Pons (tissue), 1 donor: ENCODE measurements at regions not wholly inside any gene's neighbourhood (a gene's known extent, or its start where the extent isn't known, plus 50 kb on each side); places are given as distances from the start of the nearest gene placed in this dataset.
"Not testable (repeated sequence)": the region's sequence is repeated elsewhere in the genome, so short reads cannot be mapped to it uniquely, and the experiment has no call there.

Experiments used
- DNase-seq: peaks from one replicate; pipeline ENCODE4 v3.0.0-alpha.2; 2016; ENCODE audit warnings: low spot score

DNA sequence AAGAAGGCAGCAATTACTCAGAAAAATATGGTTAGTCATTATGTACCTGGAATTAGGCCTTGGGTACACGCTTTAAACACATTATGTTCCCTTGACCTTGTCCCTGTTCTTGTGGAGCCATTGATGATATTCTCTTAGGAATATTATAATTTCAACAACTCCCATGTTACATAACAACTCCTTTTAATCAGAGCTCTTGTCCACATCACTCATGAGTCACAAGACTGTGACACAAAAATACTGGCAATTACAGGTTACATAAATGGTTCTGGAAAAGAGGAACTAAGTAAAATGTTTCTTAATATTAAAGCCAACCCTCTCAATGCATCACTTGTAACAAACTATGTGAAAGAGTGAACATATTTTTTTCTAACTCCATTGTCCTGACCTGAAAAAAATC lies 143.8 kb upstream of the PCLO start:
- no peak for DNase-seq

DNA sequence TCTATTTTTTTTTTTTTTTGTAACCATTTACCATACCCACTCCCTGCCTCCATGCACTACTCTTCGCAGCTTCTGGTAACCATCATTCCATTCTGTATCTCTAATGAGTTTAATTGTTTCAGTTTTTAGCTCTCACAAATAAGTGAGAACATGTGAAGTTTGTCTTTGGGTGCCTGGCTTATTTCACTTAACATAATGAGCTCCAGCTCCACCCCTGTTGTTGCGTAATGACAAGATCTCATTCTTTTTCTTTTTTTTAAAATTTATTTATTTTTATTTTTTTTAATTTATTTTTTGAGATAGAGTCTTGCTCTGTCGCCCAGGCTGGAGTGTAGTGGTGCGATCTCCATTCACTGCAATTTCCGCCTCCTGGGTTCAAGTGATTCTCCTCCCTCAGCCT lies 142.3 kb upstream of the PCLO start:
- DNase-seq, result no peak

GRCh38 chr7:83301416-83301815 lies 138.7 kb upstream of the PCLO start:
- no peak for DNase-seq

DNA sequence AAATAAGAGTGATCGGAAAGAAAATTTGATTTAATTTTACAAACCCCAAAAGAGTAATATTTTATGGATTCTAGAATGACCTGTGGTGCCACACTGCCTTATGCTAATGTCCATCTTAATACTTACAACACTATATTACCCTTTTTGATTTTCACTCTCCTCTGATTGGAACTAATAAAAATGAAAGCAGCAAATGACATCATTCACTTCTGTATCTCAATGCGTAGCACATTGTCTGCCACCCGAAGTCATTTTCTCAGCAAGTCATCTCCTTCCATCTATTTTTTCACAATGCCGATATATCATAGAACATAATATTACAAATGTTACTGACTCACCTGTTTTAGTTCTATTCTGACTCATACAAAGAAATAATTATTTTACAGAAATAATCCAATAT lies 127.5 kb upstream of the PCLO start:
- DNase-seq, result no peak

- no peak for DNase-seq
Measured at GRCh38 chr7:83289419-83289993, 126.8 kb upstream of the PCLO start.

DNA sequence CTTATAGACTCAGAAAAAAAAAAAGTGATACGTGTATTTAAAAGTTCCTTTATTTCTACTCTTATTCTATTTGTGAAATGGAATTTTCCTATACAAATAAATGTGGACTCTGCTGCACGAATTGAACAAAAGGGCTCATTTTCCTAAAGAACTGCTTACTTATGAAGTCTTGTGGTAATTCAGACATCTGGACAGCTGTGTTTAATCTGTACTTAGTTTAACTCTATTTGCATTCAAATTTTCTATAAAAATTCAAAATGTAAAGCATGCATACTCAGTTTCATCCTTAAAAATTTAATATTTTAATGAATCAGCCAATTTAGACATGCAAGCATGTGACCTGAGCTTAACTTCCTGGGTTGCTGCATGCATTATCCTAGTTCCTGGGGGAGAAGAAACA lies 118.0 kb upstream of the PCLO start:
- DNase-seq, result no peak

DNA sequence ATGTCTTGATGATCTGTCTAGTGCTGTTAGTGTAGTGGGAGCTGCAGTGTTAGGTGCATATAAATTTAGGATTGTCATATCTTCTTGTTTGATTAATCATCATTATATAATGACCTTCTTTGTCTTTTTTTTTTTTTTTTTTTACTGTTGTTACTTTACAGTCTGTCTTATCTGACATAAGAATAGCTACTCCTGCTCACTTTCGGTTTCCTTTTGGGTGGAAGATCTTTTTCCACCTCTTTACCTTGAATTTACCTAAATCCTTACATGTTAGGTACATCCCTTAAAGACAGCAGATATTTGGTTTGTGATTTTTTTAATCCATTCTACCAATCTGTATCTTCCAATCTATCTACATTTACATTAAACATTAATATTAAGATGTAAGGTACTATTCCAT lies 113.6 kb upstream of the PCLO start:
- DNase-seq, result no peak

GRCh38 chr7:83273699-83274098 lies 111.0 kb upstream of the PCLO start:
- no peak for DNase-seq

DNA sequence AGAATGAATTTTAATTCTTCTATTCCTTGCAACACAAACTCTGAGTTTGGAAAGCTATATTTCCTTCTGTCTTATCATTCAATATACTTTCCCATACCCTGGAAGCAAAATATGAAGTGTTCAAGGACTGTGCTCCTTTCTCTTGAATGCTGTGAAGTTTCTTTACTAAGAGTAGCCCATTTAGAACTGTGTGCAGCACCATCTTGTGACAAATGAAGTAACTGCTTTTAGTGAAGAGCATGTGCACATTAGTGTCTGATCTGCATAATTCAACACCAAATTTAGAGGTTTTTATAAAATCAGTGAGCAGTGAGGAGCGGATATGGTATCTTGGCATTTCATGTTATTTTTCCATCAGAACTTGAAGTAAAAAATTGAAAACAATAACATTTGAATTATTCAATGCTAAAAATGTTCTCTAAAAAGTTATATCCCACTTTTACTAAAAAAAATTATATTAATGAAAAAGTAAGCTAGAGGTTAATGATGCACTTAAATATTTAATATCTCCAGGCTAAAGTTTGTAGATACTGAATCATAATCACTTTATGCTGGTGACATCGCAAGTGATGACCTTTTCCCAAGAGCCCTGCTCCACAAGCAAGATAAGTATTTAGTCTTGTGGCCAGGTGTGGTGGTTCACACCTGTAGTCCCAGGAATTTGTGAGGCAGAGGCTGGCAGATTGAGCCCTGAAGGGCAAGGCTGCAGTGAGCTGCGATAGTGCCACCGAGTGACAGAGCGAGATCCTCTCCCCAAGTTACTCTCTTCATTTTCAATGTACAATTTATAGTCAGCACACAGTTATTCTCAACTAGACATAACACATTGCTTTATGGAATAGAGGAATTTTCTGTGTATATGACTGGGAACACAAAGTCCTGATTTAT lies 108.8 kb upstream of the PCLO start:
- peak; percentile 66 for DNase-seq

GRCh38 chr7:83270407-83270806 lies 107.7 kb upstream of the PCLO start:
- DNase-seq, result no peak

DNA sequence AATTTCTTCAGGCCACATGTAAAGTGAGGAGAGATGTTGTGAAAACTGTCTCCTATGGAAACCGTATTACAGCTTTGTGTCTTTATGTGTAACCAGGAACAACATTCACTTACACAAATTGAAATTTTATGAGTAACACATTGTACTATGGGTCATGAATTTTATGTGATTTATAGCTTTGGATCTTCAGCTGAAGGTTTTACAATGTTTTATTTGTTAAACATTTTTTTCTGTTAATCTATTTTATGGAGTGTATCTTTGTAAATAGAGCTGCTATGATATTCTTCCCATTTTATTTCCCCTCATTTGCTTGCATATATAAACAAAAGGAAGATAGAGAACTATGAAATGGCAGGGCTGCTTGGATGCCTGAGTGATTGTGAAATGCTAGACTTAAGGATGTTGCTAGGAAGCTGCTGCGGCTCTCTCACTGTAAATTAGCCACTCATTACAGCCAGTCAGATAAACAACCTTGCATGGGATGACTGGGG lies 104.5 kb upstream of the PCLO start:
- DNase-seq, result no peak

DNA sequence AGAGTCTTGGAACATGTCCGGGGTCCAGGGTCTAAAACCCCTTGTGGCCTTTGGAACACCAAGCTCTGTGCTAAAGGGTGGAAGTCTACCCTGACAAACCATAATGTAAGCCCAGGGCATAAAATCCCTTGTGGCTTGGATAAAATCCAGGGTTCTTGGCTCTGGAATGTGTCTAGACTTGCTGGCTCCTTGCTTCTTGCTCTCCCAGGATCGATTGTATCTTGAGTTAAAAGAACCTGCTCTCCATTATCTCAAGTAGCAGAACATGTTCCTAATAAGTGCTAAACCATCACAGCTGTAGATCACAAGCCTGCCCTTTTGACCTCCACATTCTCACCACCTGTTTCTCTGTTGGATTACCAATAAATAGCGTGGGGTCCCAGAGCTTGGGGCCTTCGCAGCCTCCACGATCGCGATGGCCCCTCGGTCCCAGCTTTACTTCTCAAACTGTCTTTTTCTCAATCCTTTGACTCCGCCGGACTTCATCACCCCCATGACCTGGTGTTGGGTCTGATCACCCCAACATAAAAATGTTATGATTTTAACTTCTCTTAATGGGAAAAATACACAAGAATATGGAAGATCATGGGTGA lies 100.9 kb upstream of the PCLO start:
- not testable (repeated sequence) for DNase-seq

DNA sequence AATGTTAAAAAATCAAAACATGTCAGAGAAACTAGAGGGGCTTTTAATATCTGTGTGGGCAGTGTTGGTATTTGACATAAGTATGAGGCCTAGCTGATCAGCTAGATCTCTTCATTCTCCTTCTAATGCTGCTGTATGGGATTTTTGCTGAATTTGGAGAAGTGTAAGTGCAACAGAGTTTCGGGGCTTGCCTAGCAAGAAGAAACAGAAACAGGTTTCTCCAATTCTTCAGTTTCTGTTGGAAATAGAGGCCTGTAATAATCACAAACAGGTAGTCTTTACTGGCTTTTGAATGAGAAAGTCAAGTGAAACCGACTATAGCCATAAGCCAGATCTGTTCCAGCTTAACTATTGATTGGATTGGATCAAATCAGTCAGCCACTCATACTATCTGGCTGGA lies 96.4 kb upstream of the PCLO start:
- DNase-seq, result no peak

DNA sequence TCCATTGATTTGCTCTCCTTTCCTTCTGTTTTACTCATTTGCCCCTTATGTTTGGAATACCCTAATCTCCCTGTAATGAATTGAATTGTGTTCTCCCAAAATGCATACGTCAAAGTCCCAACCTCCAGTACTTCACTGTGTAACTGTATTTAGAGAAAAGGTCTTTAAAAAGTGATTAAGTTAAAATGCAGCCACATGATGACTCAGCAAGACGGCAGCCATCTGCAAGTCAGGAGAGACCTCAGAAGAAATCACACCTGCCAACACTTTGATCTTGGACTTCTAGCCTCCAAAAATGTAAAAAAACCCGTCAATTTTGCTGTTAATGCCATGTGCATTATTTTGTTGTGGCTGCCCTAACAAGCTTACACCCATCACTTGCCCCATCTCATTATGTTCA lies 85.3 kb upstream of the PCLO start:
- no peak for DNase-seq

GRCh38 chr7:83219231-83219630 lies 56.5 kb upstream of the PCLO start:
- DNase-seq, result not testable (repeated sequence)

DNA sequence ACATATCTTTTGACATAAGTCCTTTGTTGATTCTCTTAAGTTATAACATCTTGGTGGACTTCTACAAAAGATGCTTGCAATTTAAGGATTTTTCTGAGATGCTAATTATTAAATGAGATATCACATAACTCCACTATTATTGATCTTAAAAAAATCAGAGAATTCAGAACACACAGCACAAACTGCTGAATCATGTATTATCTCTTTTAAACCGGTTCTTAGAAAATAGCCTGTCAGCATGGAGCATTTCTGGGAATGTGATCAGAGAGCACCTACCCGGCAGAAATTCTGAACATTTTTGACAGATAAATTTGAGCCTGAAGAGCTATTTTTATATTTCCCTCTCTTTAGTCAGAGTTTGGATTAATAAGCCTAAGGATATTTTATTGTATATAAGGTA lies 50.2 kb upstream of the PCLO start:
- DNase-seq, result no peak
